NCI-H2107 treated with DMSO at 0.1 percent for 48 hours (cell line): ENCODE measurements at regions not wholly inside any gene's neighbourhood (a gene's known extent, or its start where the extent isn't known, plus 50 kb on each side); places are given as distances from the start of the nearest gene placed in this dataset.

ENCODE experiments used
- DNase-seq: peaks from one replicate; lab custom pipeline; 2025; ENCODE audit not compliant: unreplicated experiment; lab: John Stamatoyannopoulos, UW

DNA sequence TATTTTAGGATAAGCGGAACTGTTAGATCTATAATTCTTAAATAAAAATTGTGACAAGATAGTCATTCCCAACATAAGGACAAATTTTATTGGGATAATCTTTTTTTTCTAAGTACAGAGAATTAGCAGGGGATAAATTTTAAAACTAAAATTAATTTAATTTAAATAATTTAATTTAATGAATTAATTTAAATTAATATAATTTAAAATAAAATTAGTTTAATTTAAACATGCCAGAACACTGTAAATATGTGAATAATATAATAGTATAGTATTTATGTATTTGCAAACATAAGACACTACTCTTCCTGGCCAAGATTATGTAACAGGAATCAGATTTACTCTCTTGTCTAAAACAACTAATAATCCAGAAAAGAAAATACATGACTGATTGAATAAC is 1055.9 kb downstream of the PDHA2 start:
- no peak for DNase-seq

DNA sequence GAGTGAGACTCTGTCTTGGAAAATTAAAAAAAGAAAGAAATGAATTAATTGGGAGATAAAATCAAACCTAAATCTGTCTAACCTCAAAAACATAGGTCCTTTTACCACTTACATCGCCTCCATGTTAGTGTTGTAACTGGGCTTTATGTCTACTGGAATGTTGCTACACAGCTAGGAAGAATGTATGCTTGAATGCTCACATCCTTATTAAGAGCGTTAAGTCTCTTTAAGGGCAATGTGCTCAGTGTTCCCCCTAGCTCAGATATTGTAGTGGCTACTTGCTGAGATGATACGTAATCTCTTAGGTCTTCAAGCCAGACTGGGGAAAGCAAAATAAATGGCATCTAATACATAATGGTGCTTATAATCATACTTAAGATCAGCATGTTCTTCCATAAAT is 1072.8 kb downstream of the PDHA2 start:
- DNase-seq = no peak

- DNase-seq = no peak
Measured at GRCh38 chr4:96913441-96914080, 1073.7 kb downstream of the PDHA2 start.

GRCh38 chr4:96916711-96917110 is 1076.8 kb downstream of the PDHA2 start:
- DNase-seq = no peak

DNA sequence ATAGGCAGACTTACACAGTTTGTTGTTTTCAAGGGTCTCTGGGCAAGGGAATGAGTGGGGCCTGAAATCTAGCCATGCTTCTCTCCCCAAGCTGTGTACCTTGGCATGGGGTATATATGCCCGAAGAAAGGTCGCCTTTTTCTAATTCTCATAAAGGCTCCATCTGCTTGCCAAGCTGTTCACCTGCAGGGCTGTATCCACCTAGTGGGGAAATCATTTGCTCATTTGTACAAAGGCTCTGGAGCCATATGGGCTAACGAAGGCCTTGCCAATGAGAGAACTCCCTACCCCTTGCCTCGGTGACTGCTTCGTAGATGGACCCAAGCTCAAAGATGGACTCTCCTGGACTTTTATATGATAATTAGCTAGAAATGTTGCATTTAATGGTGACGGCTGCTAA is 1097.0 kb downstream of the PDHA2 start:
- no peak for DNase-seq

GRCh38 chr4:96946552-96946951 is 1106.7 kb downstream of the PDHA2 start:
- no peak for DNase-seq

DNA sequence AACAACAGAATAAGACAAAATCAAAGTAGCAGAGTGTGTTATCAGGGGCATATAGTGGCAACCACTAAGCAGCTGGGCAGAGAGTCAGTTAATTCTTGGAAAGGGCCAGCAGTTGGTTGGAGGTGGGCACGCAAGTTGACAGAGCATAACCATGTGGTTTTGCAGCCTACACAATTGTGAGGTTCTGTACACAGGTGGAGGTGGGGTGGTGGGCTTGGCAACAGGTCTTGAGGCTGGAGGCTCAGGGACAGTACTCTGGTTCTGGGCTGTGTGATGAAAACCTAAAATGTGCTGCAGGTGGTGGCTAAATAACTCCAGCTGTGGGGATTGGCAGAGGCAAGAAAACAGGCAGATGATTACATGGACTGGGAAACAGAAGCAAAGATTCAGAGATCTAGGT is 1112.7 kb downstream of the PDHA2 start:
- DNase-seq = no peak

DNA sequence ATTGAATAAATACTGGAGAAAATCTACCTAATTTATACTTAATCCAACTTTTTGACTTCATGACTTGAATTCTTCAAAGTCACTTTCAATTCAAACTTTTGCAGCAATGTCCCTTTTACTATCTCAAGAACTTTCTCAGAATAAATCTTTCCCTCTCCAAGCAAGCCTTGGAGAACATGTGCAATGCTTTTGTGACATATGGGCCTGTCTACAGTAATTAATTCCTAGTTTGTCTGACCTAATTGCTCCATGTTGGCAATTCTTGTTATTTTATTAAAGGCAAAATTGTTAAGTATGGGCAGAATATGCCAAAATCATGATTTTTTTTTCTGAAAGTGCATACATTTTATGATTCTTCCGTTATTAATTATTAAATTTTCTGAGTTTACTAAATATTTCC is 1115.3 kb downstream of the PDHA2 start:
- no peak for DNase-seq

DNA sequence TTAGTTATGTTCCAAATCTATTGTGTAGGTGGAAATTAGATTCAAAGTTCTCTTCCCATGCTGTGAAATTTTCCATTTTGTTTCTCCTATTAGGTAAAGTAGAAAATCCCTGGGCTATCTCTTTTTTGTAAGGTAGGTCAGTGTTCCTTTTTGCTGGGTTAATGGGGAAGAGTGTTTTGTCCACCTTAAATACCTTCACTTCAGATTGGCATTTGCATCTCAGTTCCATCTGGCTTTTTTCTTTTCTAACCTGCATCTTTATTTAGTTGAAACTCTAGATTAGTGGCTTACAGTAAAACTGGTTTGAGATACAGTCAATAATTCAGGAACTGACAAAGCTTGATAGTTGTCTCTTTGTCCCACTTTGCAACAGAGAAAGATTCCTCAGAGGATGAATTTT is 1115.8 kb downstream of the PDHA2 start:
- no peak for DNase-seq

- no peak for DNase-seq
Measured at GRCh38 chr4:96969455-96969854, 1129.6 kb downstream of the PDHA2 start.

DNA sequence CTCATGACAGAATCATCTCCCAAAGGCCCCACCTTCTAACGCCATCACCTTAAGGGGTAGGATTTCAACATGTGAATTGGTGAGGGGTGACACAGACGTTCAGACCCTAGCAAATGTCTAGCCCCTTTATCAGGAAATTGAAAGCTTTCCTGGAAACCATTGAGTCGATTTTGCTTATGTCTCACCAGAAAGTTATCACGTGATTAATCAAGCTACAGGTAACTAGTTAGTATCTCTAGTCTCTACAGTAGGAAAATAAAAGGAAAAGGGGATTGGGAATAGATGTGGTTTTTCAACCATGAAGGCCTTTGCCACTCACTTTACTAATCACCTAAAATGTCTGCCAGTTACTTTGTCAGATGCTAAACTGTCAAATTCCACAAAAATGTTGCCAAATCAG is 1133.0 kb downstream of the PDHA2 start:
- no peak for DNase-seq

- no peak for DNase-seq
Measured at GRCh38 chr4:96974295-96974694, 1134.4 kb downstream of the PDHA2 start.

DNA sequence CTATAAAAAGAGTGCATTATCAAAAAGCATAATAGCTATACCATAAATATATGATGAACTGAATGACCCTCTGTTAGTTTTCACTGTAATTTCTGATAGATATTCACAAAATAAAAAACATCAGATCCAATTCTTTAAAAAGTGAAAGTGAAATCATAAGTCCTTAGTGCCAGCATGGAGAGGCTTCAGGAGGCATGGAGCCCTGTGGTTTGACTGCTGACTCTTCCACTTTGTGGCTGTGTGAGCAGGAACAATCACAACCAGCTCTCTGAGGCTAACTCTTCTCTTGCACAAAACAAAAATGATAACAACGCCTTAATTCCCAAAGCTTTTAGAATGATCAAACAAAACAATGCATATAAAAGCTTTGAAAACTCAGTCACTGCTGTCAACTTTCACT is 1143.9 kb downstream of the PDHA2 start:
- no peak for DNase-seq

- no peak for DNase-seq
Measured at GRCh38 chr4:96986816-96987215, 1146.9 kb downstream of the PDHA2 start.

DNA sequence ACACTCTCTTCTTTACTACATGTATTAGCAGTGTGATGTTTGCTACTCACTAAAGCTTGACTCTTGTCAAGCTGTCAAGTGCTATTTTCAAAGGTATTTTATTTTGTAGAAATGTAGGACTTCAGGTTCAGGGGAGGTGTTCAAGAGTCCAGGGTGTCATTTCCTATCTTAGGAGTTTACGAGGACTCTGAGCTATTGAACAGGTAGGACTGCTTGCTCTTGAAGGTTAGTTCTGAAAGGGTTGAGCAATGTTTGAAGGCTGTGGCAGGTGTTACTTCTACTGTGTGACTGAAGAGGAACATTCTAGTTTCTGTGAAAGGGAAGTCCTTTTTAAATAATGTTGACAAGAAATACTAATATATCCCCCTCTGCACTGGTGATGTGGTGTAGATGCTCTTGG is 1151.2 kb downstream of the PDHA2 start:
- DNase-seq = no peak

- DNase-seq = no peak
Measured at GRCh38 chr4:96992443-96992842, 1150.8 kb downstream of the STPG2 start.

DNA sequence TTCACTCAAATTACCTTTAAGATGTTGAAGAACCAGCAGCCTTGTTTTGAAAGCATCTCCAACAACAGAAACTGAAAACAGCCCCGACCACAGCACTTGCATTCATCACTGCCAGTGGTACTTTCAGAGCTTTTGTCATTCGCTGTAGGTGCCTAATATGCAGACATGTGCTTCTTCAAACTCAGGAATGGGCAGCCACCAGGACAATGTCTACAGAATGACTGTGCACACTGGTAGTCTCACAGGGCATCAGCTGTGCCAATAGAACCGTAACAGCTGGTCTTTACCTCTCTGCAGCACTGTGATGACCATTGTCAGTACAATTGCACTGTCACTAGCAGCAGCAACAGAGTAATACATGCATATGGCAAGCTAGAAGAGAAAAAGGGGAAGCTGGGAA is 1149.7 kb downstream of the STPG2 start:
- DNase-seq = no peak

- no peak for DNase-seq
Measured at GRCh38 chr4:97003715-97004114, 1139.6 kb downstream of the STPG2 start.

GRCh38 chr4:97013309-97013708 is 1130.0 kb downstream of the STPG2 start:
- no peak for DNase-seq

DNA sequence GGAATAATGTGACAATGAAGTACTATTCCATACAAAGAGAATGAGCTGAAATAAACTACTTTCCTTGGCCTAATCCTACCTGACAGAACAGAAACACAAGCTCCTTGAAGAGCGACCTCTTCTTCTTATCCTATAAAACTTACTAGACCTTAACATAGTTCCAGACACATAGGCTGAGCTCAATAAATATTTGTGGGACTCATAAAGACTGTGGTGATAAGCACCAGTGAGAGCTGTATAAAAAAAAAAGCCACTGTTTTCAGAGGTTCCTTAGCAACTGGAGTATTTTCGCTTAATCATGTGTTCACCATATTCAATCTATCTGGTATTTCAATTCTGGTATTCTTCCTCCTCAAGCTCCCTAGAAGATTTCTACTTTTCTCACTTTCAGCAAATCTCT is 1129.6 kb downstream of the STPG2 start:
- DNase-seq = no peak

DNA sequence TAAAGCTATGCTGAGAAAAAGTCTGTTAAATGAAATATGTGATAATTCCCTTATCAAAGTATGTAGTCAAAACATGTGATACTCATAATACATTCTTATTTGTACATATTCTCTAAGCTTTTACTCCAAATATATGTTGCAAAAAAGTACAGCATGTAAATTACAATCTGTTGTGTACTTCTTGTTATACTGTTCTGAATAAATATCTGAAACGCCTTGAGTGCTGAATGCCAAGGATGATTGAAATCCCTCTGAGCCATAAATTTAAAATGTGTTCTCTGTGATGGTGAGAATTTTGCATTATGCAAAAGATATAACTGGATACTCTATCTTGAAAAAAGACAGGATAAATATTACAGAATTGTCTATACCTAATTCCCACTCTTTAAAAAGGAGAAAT is 1128.0 kb downstream of the STPG2 start:
- no peak for DNase-seq

GRCh38 chr4:97016186-97016907 is 1126.9 kb downstream of the STPG2 start:
- DNase-seq = no peak
